ENCODE measurements at regions not wholly inside any gene's neighbourhood (a gene's known extent, or its start where the extent isn't known, plus 50 kb on each side); places are given as distances from the start of the nearest gene placed in this dataset.

DNA sequence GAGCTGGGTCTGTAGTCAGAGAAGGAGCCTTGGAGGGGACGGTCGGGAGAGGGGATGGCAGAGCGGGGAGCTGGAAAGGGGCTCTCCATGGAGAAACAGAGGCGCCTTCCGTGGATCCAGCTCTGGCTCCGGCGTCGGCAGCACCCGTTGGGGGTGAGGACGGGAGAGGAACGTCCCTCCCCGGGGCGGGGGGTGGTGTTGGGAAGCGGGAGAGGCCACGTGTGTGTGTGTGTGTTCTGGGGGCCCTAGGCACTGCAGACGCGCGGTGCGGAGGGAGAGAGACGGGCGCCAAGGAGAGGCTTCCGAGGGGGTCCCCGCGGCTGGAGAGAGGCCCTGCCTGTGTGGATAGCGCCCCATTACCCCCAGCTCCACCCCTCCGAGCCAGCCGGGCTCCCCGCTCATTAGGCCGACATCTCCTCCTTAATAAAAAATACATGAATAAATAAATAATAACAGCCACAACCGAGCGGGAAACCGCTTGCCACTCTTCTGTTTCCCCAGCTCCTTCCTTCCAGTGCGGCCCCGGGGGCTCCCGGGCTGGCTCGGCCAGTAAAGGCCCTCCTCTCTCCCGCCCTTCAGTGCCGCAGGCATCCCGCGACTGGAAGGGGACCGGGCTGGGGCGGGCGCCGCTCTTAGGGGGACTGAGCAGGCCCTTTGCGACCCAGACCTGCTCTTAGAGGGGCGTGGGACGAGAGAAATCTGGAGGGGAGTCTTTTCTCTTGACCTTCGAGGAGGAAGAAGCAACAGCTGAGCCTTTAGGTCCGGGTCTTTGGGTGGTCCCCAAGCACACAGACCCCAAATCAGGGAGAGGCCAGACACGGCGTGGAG, 71.3 kb upstream of the ARAP3 start:
- no peak overlapping the region for H3K4me3 ChIP-seq (replicated peaks; ENCODE audit: insufficient read depth, low read length)
- DNase-seq (ENCODE audit: low read depth in 1 of 2, low spot score in 1 of 2): no peak
- TF ChIP-seq, protein P1, sequence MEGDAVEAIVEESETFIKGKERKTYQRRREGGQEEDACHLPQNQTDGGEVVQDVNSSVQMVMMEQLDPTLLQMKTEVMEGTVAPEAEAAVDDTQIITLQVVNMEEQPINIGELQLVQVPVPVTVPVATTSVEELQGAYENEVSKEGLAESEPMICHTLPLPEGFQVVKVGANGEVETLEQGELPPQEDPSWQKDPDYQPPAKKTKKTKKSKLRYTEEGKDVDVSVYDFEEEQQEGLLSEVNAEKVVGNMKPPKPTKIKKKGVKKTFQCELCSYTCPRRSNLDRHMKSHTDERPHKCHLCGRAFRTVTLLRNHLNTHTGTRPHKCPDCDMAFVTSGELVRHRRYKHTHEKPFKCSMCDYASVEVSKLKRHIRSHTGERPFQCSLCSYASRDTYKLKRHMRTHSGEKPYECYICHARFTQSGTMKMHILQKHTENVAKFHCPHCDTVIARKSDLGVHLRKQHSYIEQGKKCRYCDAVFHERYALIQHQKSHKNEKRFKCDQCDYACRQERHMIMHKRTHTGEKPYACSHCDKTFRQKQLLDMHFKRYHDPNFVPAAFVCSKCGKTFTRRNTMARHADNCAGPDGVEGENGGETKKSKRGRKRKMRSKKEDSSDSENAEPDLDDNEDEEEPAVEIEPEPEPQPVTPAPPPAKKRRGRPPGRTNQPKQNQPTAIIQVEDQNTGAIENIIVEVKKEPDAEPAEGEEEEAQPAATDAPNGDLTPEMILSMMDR (IDR thresholded peaks at IDR 0.05; ENCODE audit: insufficient read depth, low read length): no peak
- TF ChIP-seq, protein P2, sequence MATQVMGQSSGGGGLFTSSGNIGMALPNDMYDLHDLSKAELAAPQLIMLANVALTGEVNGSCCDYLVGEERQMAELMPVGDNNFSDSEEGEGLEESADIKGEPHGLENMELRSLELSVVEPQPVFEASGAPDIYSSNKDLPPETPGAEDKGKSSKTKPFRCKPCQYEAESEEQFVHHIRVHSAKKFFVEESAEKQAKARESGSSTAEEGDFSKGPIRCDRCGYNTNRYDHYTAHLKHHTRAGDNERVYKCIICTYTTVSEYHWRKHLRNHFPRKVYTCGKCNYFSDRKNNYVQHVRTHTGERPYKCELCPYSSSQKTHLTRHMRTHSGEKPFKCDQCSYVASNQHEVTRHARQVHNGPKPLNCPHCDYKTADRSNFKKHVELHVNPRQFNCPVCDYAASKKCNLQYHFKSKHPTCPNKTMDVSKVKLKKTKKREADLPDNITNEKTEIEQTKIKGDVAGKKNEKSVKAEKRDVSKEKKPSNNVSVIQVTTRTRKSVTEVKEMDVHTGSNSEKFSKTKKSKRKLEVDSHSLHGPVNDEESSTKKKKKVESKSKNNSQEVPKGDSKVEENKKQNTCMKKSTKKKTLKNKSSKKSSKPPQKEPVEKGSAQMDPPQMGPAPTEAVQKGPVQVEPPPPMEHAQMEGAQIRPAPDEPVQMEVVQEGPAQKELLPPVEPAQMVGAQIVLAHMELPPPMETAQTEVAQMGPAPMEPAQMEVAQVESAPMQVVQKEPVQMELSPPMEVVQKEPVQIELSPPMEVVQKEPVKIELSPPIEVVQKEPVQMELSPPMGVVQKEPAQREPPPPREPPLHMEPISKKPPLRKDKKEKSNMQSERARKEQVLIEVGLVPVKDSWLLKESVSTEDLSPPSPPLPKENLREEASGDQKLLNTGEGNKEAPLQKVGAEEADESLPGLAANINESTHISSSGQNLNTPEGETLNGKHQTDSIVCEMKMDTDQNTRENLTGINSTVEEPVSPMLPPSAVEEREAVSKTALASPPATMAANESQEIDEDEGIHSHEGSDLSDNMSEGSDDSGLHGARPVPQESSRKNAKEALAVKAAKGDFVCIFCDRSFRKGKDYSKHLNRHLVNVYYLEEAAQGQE (IDR thresholded peaks at IDR 0.05; ENCODE audit: insufficient replicate concordance, low read depth): no peak
- TF ChIP-seq POLR2AphosphoS5 (IDR thresholded peaks at IDR 0.05; ENCODE audit: low read depth): no peak
- TF ChIP-seq GABPA (IDR thresholded peaks at IDR 0.05; ENCODE audit: low read depth): no peak
- no peak for TF ChIP-seq SPI1 (IDR thresholded peaks at IDR 0.05; ENCODE audit: borderline replicate concordance, low read depth)
- peaks cover 18% of the 10 kb centered on the region for H3K27me3 ChIP-seq (ENCODE audit: insufficient read depth, poor library complexity, severe bottlenecking)
- no peak overlapping the region for H3K27ac ChIP-seq (replicated peaks)

DNA sequence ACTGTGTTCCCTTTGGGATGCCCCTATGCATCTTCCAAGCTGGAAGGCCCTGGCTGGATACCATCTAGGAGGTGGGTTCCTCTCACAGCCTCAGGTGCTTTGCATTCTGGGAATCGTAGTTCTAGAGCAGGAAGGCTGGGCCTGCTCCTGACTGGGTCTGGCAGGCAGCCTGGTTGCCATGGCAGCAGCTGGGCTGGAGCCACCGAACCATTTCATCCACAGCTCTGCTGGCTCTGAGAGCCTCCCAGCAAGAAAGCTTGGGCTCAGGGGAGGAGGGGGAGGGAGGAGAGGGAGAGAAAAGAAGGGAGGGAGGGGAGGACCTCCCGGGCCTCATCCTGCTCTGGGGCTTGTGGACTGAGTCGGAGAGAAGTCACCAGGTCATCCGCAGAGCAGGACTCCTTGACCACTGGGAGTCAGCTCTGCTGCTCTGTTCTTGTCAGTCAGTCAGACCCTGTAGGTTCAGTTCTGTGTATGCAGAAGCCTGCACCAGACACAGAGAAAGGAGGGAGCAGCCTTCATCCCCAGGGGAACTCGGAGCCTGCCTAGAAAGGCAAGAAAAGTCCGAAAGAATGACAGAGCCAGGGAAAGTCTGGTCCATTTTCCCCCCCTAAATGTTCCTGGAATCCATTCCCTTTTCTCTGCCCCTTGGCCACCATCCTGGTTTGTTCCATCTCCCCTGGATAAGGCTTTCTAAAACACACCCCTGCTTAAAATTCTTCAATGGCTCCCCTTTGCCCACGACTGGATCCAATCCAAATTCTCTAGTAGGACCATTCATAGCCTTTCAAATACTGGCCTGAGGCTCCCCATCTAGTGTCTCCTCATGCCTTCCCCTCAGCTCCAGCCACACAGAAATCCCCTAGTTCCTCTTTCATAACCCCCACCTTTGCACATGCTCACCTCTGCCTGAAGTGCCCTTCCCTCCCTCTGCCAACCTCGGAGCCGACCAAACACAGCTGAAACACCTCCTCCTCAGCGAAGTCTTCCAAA, 65.4 kb upstream of the ARAP3 start:
- DNase-seq (ENCODE audit: low read depth in 1 of 2, low spot score in 1 of 2): no peak
- TF ChIP-seq SPI1 (IDR thresholded peaks at IDR 0.05; ENCODE audit: borderline replicate concordance, low read depth): no peak
- TF ChIP-seq, protein P1 (IDR thresholded peaks at IDR 0.05; ENCODE audit: insufficient read depth, low read length): no peak

DNA sequence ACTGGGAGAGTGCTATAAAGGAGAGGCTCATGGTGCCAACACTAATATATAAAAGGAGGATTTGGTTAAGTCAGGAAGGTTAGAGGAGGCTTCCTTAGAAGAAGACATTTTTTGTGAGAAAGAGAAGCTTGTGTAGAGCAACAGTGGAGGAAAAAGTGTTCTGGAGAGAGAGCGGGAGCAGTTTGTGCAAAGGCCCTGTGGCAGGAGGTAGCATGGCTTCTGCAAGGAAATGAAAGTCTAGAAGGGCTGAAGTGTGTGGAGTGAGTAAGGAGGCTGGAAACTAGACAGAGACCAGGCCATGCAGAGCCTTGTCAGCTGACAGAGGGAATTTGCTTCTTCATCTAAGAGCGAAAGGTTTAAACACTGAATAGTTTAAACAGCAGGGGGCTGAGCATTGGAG, 64.4 kb upstream of the ARAP3 start:
- TF ChIP-seq, protein P1 (IDR thresholded peaks at IDR 0.05; ENCODE audit: insufficient read depth, low read length): no peak
- TF ChIP-seq GABPA (IDR thresholded peaks at IDR 0.05; ENCODE audit: low read depth): no peak
- TF ChIP-seq, protein P2 (IDR thresholded peaks at IDR 0.05; ENCODE audit: insufficient replicate concordance, low read depth): no peak
- TF ChIP-seq POLR2AphosphoS5 (IDR thresholded peaks at IDR 0.05; ENCODE audit: low read depth): no peak
- no peak for TF ChIP-seq SPI1 (IDR thresholded peaks at IDR 0.05; ENCODE audit: borderline replicate concordance, low read depth)
- no peak for DNase-seq (ENCODE audit: low read depth in 1 of 2, low spot score in 1 of 2)
- H3K4me3 ChIP-seq (replicated peaks; ENCODE audit: insufficient read depth, low read length): no peak overlapping the region
- H3K27ac ChIP-seq (replicated peaks): no peak overlapping the region
- peaks cover 3% of the 10 kb centered on the region for H3K27me3 ChIP-seq (ENCODE audit: insufficient read depth, poor library complexity, severe bottlenecking)

More for the DNA sequence above, 65.4 kb upstream of the ARAP3 start:
- Histone ChIP-seq H3K4me3 (replicated peaks; ENCODE audit: insufficient read depth, low read length) (no peak overlapping the region), H3K27me3 (ENCODE audit: insufficient read depth, poor library complexity, severe bottlenecking) (peaks cover 3% of the 10 kb centered on the region), H3K27ac (replicated peaks) (no peak overlapping the region)
